Endodermal cell (in vitro differentiated cells): ENCODE measurements at regions not wholly inside any gene's neighbourhood (a gene's known extent, or its start where the extent isn't known, plus 50 kb on each side); places are given as distances from the start of the nearest gene placed in this dataset.

ENCODE experiments used
- DNase-seq: peaks from one replicate; pipeline ENCODE4 v3.0.0-alpha.2; 2017
- H3K27ac ChIP-seq: 2 replicates; pipeline ENCODE4 v1.5.1; 2013; ENCODE audit warnings: mild to moderate bottlenecking, low read depth, low read length, moderate library complexity
- H3K27me3 ChIP-seq: 2 replicates; pipeline ENCODE4 v1.6.1; 2013; ENCODE audit warnings: mild to moderate bottlenecking, low read length, moderate library complexity; ENCODE audit not compliant: insufficient read depth, control insufficient read depth, poor library complexity, severe bottlenecking
- H3K36me3 ChIP-seq: 2 replicates; pipeline ENCODE4 v1.7.0; 2013; ENCODE audit warnings: mild to moderate bottlenecking, low read length, moderate library complexity; ENCODE audit not compliant: control insufficient read depth, insufficient read depth
- H3K4me1 ChIP-seq: one replicate; pipeline ENCODE4 v1.7.0; 2013; ENCODE audit warnings: low read length; ENCODE audit not compliant: control insufficient read depth, insufficient read depth
- H3K4me3 ChIP-seq: 2 replicates; pipeline ENCODE4 v1.5.1; 2013; ENCODE audit warnings: mild to moderate bottlenecking, low read length, moderate library complexity
- H3K9ac ChIP-seq: 2 replicates; pipeline ENCODE4 v1.6.1; 2013; ENCODE audit warnings: mild to moderate bottlenecking, low read length, moderate library complexity; ENCODE audit not compliant: poor library complexity, severe bottlenecking; ENCODE audit errors: extremely low read depth
- H3K9me3 ChIP-seq: 2 replicates; pipeline ENCODE4 v1.6.1; 2013; ENCODE audit warnings: mild to moderate bottlenecking, low read length, moderate library complexity; ENCODE audit not compliant: control insufficient read depth
- H3K27ac Mint-ChIP-seq: 2 replicates; pipeline ENCODE4 v1.8.0; 2020; ENCODE audit warnings: mixed read lengths
- H3K27me3 Mint-ChIP-seq: 2 replicates; pipeline ENCODE4 v1.8.0; 2021; ENCODE audit warnings: mild to moderate bottlenecking, mixed read lengths; ENCODE audit not compliant: insufficient read depth
- H3K36me3 Mint-ChIP-seq: 2 replicates; pipeline ENCODE4 v1.8.0; 2020; ENCODE audit warnings: low read depth, mixed read lengths
- H3K4me1 Mint-ChIP-seq: 2 replicates; pipeline ENCODE4 v1.8.0; 2020; ENCODE audit warnings: mixed read lengths
- H3K4me3 Mint-ChIP-seq: 2 replicates; pipeline ENCODE4 v1.8.0; 2020; ENCODE audit warnings: mild to moderate bottlenecking, moderate library complexity, mixed read lengths
- H3K9me3 Mint-ChIP-seq: 2 replicates; pipeline ENCODE4 v1.8.0; 2020; ENCODE audit warnings: mild to moderate bottlenecking, mixed read lengths
- WGBS, 2 experiments: methylation state at CpG; one replicate each; pipeline versions ENCODE4 v1.1.5 to v1.1.7; 2013; ENCODE audit warnings: missing lambda C conversion rate in 2 of 2, mixed read lengths in 1 of 2; ENCODE audit not compliant: insufficient coverage in 1 of 2, insufficient read length in 1 of 2; 5-methylcytosine and 5-hydroxymethylcytosine counted together
- TF ChIP-seq, protein P1 (sequence below): fragments of 200-600 bp; sonication (generic); conservative IDR thresholded peaks from 2 replicates; pipeline ENCODE4 v1.5.0; 2021; ENCODE audit warnings: antibody characterized with exemption, mild to moderate bottlenecking

DNA sequence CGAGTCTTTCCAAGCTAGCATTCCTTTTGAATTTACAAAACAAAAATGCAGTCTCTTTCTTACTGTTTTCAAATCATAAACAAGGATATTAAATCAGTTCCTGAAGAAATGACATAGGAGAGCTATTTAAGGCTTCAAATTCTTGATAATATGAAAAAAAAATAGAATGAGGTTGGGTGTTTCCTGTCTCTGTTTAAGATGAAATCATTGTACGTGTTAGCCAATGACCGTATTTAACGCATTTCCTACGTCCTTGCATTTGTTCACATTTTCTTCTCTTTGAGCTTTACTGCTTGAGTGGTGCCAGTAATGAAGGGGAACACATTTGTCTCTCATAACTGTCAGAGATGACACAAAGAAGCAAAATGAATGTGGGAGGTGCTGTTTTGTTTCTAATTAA lies 821.3 kb downstream of the DIAPH3 start:
- H3K4me1 ChIP-seq, result peaks cover 9% of the 10 kb centered on the region
- Mint-ChIP-seq H3K9me3 (no peaks in the 10 kb centered on the region), H3K27ac (no peak overlapping the region), H3K27me3 (no peaks in the 10 kb centered on the region), H3K4me3 (no peak overlapping the region), H3K36me3 (no peaks in the 10 kb centered on the region), H3K4me1 (peaks cover 17% of the 10 kb centered on the region)
- no peaks in the 10 kb centered on the region for H3K36me3 ChIP-seq
- no peak overlapping the region for H3K27ac ChIP-seq
- no peaks in the 10 kb centered on the region for H3K9me3 ChIP-seq
- no peak for DNase-seq
- no peak overlapping the region for H3K9ac ChIP-seq
- no peak overlapping the region for H3K4me3 ChIP-seq
- WGBS, 2 experiments, result 89 to 98% methylated on average over 4 to 5 of the region's 5 CpGs
- H3K27me3 ChIP-seq, result no peaks in the 10 kb centered on the region
- TF ChIP-seq, protein P1, sequence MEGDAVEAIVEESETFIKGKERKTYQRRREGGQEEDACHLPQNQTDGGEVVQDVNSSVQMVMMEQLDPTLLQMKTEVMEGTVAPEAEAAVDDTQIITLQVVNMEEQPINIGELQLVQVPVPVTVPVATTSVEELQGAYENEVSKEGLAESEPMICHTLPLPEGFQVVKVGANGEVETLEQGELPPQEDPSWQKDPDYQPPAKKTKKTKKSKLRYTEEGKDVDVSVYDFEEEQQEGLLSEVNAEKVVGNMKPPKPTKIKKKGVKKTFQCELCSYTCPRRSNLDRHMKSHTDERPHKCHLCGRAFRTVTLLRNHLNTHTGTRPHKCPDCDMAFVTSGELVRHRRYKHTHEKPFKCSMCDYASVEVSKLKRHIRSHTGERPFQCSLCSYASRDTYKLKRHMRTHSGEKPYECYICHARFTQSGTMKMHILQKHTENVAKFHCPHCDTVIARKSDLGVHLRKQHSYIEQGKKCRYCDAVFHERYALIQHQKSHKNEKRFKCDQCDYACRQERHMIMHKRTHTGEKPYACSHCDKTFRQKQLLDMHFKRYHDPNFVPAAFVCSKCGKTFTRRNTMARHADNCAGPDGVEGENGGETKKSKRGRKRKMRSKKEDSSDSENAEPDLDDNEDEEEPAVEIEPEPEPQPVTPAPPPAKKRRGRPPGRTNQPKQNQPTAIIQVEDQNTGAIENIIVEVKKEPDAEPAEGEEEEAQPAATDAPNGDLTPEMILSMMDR, result no peak

DNA sequence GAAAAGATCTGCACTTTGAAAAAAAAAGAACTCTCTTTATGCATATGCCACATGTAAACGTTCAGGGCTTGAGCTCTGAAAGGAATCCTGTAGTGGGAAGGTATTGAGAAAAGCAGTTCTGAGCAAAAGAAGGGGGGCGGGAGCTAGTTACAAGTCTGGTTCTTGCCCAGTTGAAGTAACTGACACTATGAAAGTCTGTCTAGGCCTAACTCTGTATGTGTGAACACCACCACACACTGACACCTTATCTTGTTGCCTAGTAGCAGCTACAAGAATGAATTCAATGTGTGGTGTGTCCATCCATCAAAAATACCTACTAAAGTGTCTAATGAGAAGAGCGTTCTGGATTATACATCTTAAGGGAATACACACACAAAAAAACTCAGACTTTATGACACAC lies 820.6 kb downstream of the DIAPH3 start:
- Mint-ChIP-seq H3K4me1 (peaks cover 12% of the 10 kb centered on the region), H3K36me3 (no peaks in the 10 kb centered on the region), H3K27ac (no peak overlapping the region), H3K27me3 (no peaks in the 10 kb centered on the region), H3K9me3 (no peaks in the 10 kb centered on the region), H3K4me3 (no peak overlapping the region)
- no peak for DNase-seq
- peaks cover 7% of the 10 kb centered on the region for H3K4me1 ChIP-seq
- no peak overlapping the region for H3K4me3 ChIP-seq
- no peaks in the 10 kb centered on the region for H3K27me3 ChIP-seq
- H3K9me3 ChIP-seq, result no peaks in the 10 kb centered on the region
- TF ChIP-seq, protein P1, result no peak
- H3K27ac ChIP-seq, result peak overlapping the region; percentile 12
- no peak overlapping the region for H3K9ac ChIP-seq
- 78% methylated on average over 3 of the region's 3 CpGs; no CpG with 5 or more reads in 1 of the 2 experiments for WGBS, 2 experiments
- H3K36me3 ChIP-seq, result no peaks in the 10 kb centered on the region

DNA sequence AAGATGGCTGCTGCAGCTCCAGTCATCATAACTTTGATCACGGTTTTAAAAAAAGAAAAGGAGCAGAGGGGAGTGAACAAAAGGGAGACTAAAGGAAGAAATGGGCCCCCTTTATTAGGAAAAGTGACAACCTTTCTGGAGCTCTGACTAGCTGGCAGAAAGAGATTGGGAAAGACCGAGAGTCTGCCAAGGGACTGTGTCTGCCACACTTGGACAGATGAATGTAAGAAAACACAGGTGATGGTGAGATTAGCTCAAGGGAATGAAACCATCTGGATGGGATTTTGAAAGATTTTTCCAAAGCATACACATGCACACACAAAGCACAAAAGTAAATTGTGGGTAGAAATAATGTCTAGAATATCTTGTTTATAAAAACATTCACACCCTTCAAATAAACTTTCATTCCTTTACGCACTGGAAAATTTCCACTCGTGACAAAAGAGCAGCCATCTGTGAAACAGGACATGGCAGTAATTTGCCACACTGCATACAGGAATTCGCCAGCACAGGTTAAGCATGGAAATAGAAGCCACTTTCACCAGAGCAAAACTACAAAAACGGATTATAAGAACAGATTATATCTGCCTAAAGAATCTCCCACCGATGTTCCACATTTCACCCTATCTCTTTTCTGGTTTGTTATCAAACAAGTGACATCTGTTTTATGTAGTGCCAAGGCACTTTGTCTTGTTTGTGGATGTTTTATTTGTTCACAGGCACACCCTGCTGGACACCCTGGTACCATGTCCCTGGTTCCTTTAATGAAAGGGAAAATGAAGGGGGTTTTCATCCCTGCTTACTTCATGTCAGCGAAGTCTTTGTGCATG lies 819.5 kb downstream of the DIAPH3 start:
- H3K27ac Mint-ChIP-seq, result no peak overlapping the region
- Histone ChIP-seq H3K9ac (no peak overlapping the region), H3K4me3 (no peak overlapping the region), H3K36me3 (no peaks in the 10 kb centered on the region), H3K9me3 (no peaks in the 10 kb centered on the region), H3K27me3 (no peaks in the 10 kb centered on the region), H3K4me1 (peaks cover 5% of the 10 kb centered on the region), H3K27ac (no peak overlapping the region)
- no peaks in the 10 kb centered on the region for H3K27me3 Mint-ChIP-seq
- no peak overlapping the region for H3K4me3 Mint-ChIP-seq
- H3K9me3 Mint-ChIP-seq, result no peaks in the 10 kb centered on the region
- TF ChIP-seq, protein P1, result peak; percentile 25
- no peaks in the 10 kb centered on the region for H3K36me3 Mint-ChIP-seq
- 94% methylated on average over 5 to 8 of the region's 8 CpGs for WGBS, 2 experiments
- DNase-seq, result no peak
- H3K4me1 Mint-ChIP-seq, result peaks cover 20% of the 10 kb centered on the region
